AG04450 (cell line): ENCODE measurements at regions not wholly inside any gene's neighbourhood (a gene's known extent, or its start where the extent isn't known, plus 50 kb on each side); places are given as distances from the start of the nearest gene placed in this dataset.

Experiments used
- CTCF ChIA-PET: fragments of 300-600, 350-600 bp; formaldehyde crosslinking; extraction: SDS; loops from one replicate; lab custom pipeline; 2022; ENCODE audit warnings: antibody characterized with exemption, inconsistent platforms; lab: Charles Lee
- POLR2A ChIA-PET: fragments of 350-600 bp; formaldehyde crosslinking; extraction: SDS; loops from one replicate; lab custom pipeline; 2021; ENCODE audit warnings: antibody characterized with exemption, inconsistent platforms; lab: Yijun Ruan, JAX
- DNase-seq: peaks from one replicate; pipeline ENCODE4 v3.0.0-alpha.2; 2011; ENCODE audit warnings: low read depth, low spot score
- H3K27ac ChIP-seq: one replicate; pipeline ENCODE4 v1.5.1; 2012; ENCODE audit warnings: low read depth, low read length, control low read depth
- H3K27me3 ChIP-seq: one replicate; pipeline ENCODE4 v1.6.0; 2012; ENCODE audit warnings: low read length; ENCODE audit not compliant: control insufficient read depth, insufficient read depth
- H3K4me3 ChIP-seq: 2 replicates; pipeline ENCODE4 v1.5.1; 2011; ENCODE audit warnings: mild to moderate bottlenecking, low read depth, low read length, control low read depth
- H3K9me3 ChIP-seq: 2 replicates; pipeline ENCODE4 v1.5.1; 2012; ENCODE audit warnings: low read length; ENCODE audit not compliant: control insufficient read depth, insufficient read depth
- CTCF ChIP-seq: IDR thresholded peaks from 2 replicates; pipeline ENCODE4 v1.5.1; 2011; ENCODE audit warnings: low read depth, low read length, control low read depth, inconsistent platforms

GRCh38 chr16:86212706-86213436, 297.5 kb upstream of the FOXF1 start:
- Histone ChIP-seq H3K9me3 (peaks cover 4% of the 10 kb centered on the region; the same call in 1 of the 2 replicates), H3K27ac (no peak overlapping the region), H3K4me3 (no peak overlapping the region), H3K27me3 (no peaks in the 10 kb centered on the region)
- TF ChIP-seq CTCF = no peak
- POLR2A ChIA-PET = interaction anchor here (0.8 kb wide), 1 partner anchor 12 kb away, joined by 3 read pairs; no protein-coding TSS in a partner anchor
- CTCF ChIA-PET = no interaction called here
- DNase-seq = no peak

- POLR2A ChIA-PET = interaction anchor here (0.8 kb wide), 1 partner anchor 13 kb away, joined by 3 read pairs; no protein-coding TSS in a partner anchor
- H3K27ac ChIP-seq = no peak overlapping the region
- no peak overlapping the region for H3K4me3 ChIP-seq
- peaks cover 4% of the 10 kb centered on the region; the same call in 1 of the 2 replicates for H3K9me3 ChIP-seq
- TF ChIP-seq CTCF = no peak
- CTCF ChIA-PET = no interaction called here
- no peak for DNase-seq
- H3K27me3 ChIP-seq = no peaks in the 10 kb centered on the region
Observed at GRCh38 chr16:86213437-86214205, 296.7 kb upstream of the FOXF1 start.

- ChIA-PET CTCF (interaction anchor here (0.9 kb wide), 1 partner anchor 394 kb away, joined by 3 read pairs; no protein-coding TSS in a partner anchor), POLR2A (no interaction called here)
- DNase-seq = no peak
- H3K27ac ChIP-seq = no peak overlapping the region
- peaks cover 4% of the 10 kb centered on the region; the same call in 1 of the 2 replicates for H3K9me3 ChIP-seq
- H3K4me3 ChIP-seq = no peak overlapping the region
- H3K27me3 ChIP-seq = no peaks in the 10 kb centered on the region
- no peak for TF ChIP-seq CTCF
Observed at GRCh38 chr16:86214326-86215232, 295.7 kb upstream of the FOXF1 start.

GRCh38 chr16:86215233-86215978, 294.9 kb upstream of the FOXF1 start:
- CTCF ChIA-PET = interaction anchor here (0.9 kb wide), 2 partner anchors 305 to 395 kb away, joined by 3 read pairs; no protein-coding TSS in a partner anchor
- Histone ChIP-seq H3K27ac (no peak overlapping the region), H3K27me3 (no peaks in the 10 kb centered on the region), H3K4me3 (no peak overlapping the region), H3K9me3 (peaks cover 4% of the 10 kb centered on the region; the same call in 1 of the 2 replicates)
- no peak for TF ChIP-seq CTCF
- POLR2A ChIA-PET = no interaction called here
- no peak for DNase-seq
